Hippocampal formation (tissue), 2 donors: ENCODE measurements at regions not wholly inside any gene's neighbourhood (a gene's known extent, or its start where the extent isn't known, plus 50 kb on each side); places are given as distances from the start of the nearest gene placed in this dataset.

Experiments
- DNase-seq, 2 donors: peaks; one replicate each; lab custom pipeline; 2025; lab: John Stamatoyannopoulos, UW

- no peak for DNase-seq
These were observed 187.7 kb upstream of the C1orf174 start for GRCh38 chr1:4087530-4088420.

- DNase-seq: no peak
These were observed 188.6 kb upstream of the C1orf174 start for GRCh38 chr1:4088676-4089075.

- no peak for DNase-seq
These were observed 189.5 kb upstream of the C1orf174 start for GRCh38 chr1:4089421-4090175.

GRCh38 chr1:4090556-4090955 lies 190.5 kb upstream of the C1orf174 start:
- no peak for DNase-seq

- DNase-seq: no peak
These were observed 191.0 kb upstream of the C1orf174 start for GRCh38 chr1:4090976-4091660.

GRCh38 chr1:4091996-4092395 lies 191.9 kb upstream of the C1orf174 start:
- DNase-seq: no peak

- DNase-seq: no peak
These were observed 193.9 kb upstream of the C1orf174 start for GRCh38 chr1:4093856-4094565.

- DNase-seq: no peak
These were observed 195.4 kb upstream of the C1orf174 start for GRCh38 chr1:4095433-4095971.

- DNase-seq: no peak
These were observed 201.5 kb upstream of the C1orf174 start for GRCh38 chr1:4101459-4102161.

- no peak for DNase-seq
These were observed 205.3 kb upstream of the C1orf174 start for GRCh38 chr1:4105300-4105880.

GRCh38 chr1:4106731-4107130 lies 206.7 kb upstream of the C1orf174 start:
- no peak for DNase-seq

GRCh38 chr1:4107291-4107690 lies 207.2 kb upstream of the C1orf174 start:
- no peak for DNase-seq

- DNase-seq: no peak
These were observed 208.3 kb upstream of the C1orf174 start for GRCh38 chr1:4108331-4108730.

- no peak for DNase-seq
These were observed 208.9 kb upstream of the C1orf174 start for GRCh38 chr1:4108758-4109627.

GRCh38 chr1:4109628-4109940 lies 209.5 kb upstream of the C1orf174 start:
- no peak for DNase-seq

GRCh38 chr1:4110888-4111287 lies 210.8 kb upstream of the C1orf174 start:
- no peak for DNase-seq

GRCh38 chr1:4113897-4114296 lies 213.8 kb upstream of the C1orf174 start:
- no peak for DNase-seq

- no peak for DNase-seq
These were observed 215.3 kb upstream of the C1orf174 start for GRCh38 chr1:4115191-4115900.

- DNase-seq: no peak
These were observed 217.1 kb upstream of the C1orf174 start for GRCh38 chr1:4117196-4117595.
